NCI-H524 (cell line): ENCODE measurements at regions not wholly inside any gene's neighbourhood (a gene's known extent, or its start where the extent isn't known, plus 50 kb on each side); places are given as distances from the start of the nearest gene placed in this dataset.
"Not testable (repeated sequence)": the region's sequence is repeated elsewhere in the genome, so short reads cannot be mapped to it uniquely, and the experiment has no call there.

ENCODE experiments used
- DNase-seq, 2 experiments: peaks; one replicate each; lab custom pipeline; 2025; lab: John Stamatoyannopoulos, UW

DNA sequence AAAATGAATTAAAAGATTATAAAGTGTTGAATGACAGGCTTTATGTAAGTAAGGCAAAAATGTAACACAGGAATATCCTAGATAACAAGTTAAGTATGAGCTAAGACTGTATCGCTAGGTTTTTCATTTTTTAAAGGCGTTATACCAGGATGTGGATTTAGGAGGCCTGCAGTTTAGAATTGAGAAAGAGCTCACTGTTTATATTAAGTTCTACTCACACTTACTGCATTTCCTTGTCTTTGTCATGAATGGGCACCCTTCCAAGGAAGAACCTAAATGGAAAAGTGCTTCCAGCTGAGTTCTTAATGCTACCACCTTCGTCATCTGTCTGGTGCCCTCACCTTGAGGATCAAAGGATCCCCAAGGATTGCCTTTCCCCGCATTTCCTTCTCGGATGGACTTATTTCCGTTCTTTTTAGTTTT is 148.7 kb downstream of the SOX4 start:
- DNase-seq = no peak

GRCh38 chr6:21744331-21744730 is 150.8 kb downstream of the SOX4 start:
- no peak for DNase-seq

DNA sequence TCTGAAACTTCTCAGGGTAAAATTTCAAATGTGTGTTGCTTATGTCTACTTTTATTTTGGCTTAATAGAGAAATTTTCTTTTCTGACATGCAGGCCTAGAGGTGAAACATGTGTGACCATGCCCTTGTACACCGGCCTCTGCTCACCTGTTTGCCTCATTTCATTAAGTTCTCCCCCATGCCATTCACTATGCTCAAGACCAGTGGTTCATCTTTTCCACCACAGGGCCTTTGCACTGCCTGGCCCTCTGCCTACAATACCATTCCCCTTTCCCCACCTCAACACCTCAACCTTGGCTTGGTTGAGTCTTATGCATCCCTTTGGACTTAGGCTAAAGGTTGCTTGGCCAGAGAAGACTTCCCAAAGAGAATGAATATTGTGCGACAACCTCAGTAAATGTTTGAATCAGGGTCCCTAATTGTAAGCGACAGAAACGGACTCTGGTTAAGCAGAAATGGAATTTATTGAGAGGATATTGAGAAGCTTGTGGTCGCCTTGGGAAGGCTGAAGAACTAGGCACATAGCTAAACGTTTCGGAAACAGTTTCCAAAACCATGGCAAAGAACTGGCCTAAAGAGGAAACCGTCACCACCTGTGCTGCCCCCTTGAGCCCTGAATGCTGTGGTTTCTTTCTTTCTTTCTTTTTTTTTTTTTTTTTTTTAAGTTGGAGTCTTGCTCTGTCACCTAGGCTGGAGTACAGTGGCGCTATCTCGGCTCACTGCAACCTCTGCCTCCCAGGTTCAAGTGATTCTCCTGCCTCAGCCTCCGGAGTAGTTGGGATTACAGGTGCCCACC is 152.2 kb downstream of the SOX4 start:
- DNase-seq = no peak

DNA sequence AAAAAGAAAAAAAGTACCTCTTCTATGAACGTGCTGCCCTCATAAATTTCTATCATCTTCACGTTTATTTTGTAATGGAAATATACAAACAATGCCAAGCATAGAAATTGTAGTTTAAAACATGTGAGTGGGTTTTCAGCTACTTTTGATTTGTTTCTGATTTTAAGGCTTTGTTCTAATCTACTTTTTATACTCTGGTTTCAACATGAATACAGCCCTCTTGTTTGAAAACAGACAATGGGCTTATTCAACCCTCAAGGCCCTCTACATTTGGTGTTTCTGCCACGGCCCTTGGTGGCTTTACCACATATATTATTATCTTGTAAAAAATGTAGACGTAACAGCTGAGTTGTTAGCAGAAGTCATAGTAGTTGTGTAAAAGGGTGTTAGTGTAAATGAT is 153.9 kb downstream of the SOX4 start:
- no peak for DNase-seq

GRCh38 chr6:21748343-21749056 is 154.9 kb downstream of the SOX4 start:
- peak; percentile 80 to 94 for DNase-seq

DNA sequence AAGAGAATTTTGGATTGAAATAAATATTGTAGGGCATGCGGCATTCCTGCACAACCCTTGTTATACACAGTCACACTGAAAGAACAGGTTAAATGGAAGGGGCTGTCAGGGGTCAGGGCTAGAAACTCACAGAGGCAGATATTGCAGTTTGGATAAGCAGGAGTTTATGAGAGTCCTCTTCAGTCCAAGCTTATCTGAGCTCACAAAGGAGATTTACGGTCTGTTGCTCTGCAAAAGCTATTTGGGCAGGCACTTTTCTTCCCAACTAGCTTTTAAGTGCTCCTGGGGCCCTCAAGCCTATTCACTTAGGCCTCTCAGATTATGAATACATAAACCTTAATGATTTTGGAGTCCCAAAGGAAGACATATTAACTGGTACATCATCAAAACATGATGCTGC is 156.2 kb downstream of the SOX4 start:
- peak; percentile 90 to 96 for DNase-seq

GRCh38 chr6:21750575-21750974 is 157.0 kb downstream of the SOX4 start:
- no peak for DNase-seq

- DNase-seq = no peak
These were observed 158.1 kb downstream of the SOX4 start for GRCh38 chr6:21751608-21752007.

GRCh38 chr6:21752054-21752811 is 158.7 kb downstream of the SOX4 start:
- no peak for DNase-seq

DNA sequence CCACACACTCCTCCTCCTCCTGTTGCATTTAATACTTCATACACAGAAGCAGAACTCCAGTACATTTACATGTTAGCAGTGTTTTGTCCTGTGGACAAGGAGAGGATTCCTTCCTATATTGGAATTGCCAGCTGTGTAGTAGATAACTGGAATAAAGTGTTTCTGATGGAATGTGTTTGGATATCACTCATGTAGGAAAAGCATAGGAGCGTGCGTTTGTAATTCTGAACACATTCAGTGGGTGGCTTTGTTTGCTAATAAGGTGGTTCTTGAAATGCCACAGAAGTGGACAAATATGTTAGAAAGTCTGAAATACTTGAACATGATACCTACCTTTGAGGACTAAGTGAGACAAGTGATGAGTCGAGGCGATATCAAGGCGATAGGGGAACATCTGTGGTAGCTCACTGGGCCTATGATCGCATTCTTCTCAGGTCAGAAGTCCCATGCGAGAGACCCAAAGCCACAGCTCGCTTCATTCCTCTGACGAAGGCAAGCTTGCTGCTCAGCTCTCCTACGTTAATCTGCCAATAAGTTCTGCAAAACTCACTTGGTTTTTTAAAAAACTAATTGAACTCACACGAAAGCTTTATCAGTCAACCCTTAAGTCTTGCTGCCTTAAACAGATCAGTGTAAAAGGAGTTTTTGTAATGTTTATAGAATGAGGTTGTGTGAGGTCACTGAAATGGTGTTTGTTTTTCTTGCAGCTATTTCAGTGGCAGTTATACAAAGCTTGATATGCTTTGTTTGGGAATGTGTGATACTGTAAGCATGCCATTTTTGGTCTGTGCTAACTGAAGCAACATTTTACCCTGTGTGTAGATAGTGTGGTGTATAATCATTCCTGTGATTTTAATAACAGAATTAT is 159.9 kb downstream of the SOX4 start:
- DNase-seq = no peak

- DNase-seq = no peak
These were observed 161.3 kb downstream of the SOX4 start for GRCh38 chr6:21754891-21755290.

GRCh38 chr6:21756487-21756886 is 162.9 kb downstream of the SOX4 start:
- DNase-seq = peak in 1 of 2 experiments; percentile 47

- DNase-seq = not testable (repeated sequence)
These were observed 163.8 kb downstream of the SOX4 start for GRCh38 chr6:21757392-21757791.

- DNase-seq = no peak
These were observed 166.2 kb downstream of the SOX4 start for GRCh38 chr6:21759721-21760120.

DNA sequence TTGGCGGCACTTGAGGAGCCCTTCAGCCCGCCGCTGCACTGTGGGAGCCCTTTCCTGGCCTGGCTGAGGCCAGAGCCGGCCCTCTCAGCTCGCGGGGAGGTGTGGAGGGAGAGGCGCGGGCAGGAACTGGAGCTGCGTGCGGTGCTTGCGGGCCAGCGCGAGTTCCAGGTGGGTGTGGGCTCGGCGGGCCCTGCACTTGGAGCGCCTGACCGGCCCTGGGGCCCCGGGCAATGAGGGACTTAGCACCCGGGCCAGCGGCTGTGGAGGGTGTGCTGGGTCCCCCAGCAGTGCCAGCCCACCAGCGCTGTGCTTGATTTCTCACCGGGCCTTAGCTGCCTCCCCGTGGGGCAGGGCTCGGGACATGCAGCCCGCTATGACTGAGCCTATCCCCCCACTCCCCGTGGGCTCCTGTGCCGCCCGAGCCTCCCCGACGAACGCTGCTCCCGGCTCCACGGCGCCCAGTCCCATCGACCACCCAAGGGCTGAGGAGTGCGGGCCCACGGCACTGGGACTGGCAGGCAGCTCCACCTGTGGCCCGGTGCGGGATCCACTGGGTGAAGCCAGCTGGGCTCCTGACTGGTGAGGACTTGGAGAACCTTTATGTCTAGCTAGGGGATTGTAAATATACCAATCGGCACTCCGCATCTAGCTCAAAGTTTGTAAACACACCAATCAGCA is 167.6 kb downstream of the SOX4 start:
- DNase-seq = not testable (repeated sequence)

- DNase-seq = no peak
These were observed 171.4 kb downstream of the SOX4 start for GRCh38 chr6:21764989-21765388.

GRCh38 chr6:21767891-21768648 is 174.5 kb downstream of the SOX4 start:
- DNase-seq = no peak

DNA sequence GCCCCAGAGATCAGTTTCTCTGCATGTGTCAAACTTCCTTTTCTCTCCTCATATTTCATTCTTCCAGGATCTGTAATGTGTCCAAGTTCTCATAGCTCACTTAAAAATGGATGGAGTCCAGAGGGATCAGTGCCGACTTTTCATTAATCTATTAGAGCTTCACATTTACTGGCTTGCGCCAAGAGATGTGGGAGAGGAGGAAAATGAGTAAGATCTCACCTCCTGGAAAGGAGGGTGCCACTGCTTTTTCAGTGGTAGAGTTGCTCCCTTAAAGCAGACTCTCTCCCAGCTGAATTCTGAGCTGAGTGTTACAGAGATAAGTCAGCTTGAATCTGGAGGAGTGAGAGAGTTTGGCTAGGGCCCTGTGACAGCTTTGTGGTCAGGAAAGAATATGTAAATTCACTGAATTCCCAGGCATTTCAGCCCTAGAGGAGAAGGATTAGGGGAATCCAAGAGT is 175.9 kb downstream of the SOX4 start:
- DNase-seq = no peak

DNA sequence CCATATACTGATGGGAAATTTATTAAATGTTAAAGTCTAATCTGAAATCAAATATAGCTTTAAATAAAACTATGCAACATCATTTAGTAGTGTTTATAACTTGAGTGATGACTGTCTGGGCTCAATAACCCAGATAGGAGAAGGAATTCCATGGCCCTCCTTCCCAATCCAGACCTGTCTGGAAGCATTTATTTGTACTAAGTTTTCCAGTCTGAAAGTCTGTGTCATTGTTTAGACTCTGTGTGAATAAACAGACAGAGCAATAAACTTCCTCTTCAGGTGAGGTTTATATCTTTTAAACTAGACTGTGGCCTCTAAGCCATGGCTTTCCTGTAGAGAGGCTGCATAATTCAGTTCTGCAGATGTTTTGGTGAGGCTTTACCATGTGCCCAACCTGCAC is 176.4 kb downstream of the SOX4 start:
- DNase-seq = no peak

- no peak for DNase-seq
These were observed 178.2 kb downstream of the SOX4 start for GRCh38 chr6:21771626-21772320.
